ENCODE measurements at regions not wholly inside any gene's neighbourhood (a gene's known extent, or its start where the extent isn't known, plus 50 kb on each side); places are given as distances from the start of the nearest gene placed in this dataset.

GRCh38 chr18:40004246-40004645, 1950.8 kb upstream of the PIK3C3 start:
- TF ChIP-seq POLR2A (IDR thresholded peaks at IDR 0.05) (no peak), CTCF (IDR thresholded peaks at IDR 0.05) (no peak)
